Fibroblast of lung (primary cell): ENCODE measurements at regions not wholly inside any gene's neighbourhood (a gene's known extent, or its start where the extent isn't known, plus 50 kb on each side); places are given as distances from the start of the nearest gene placed in this dataset.

Source experiments
- DNase-seq, 2 donors: peaks; one replicate each; pipeline versions ENCODE4 v3.0.0 to v3.0.0-alpha.2; 2010; ENCODE audit warnings: low read depth in 2 of 2
- H2AFZ ChIP-seq: 2 replicates; pipeline ENCODE4 v1.5.1; 2012; ENCODE audit warnings: low read length, control low read depth, inconsistent platforms
- H3K27ac ChIP-seq: 2 replicates; pipeline ENCODE4 v1.5.1; 2011; ENCODE audit warnings: low read length, control low read depth; ENCODE audit not compliant: insufficient read depth
- H3K27me3 ChIP-seq: 2 replicates; pipeline ENCODE4 v1.5.1; 2011; ENCODE audit warnings: mild to moderate bottlenecking, low read length; ENCODE audit not compliant: control insufficient read depth, insufficient read depth
- H3K36me3 ChIP-seq: 2 replicates; pipeline ENCODE4 v1.5.1; 2011; ENCODE audit warnings: low read length; ENCODE audit not compliant: control insufficient read depth, insufficient read depth
- H3K4me1 ChIP-seq: 2 replicates; pipeline ENCODE4 v1.5.1; 2011; ENCODE audit warnings: low read length; ENCODE audit not compliant: control insufficient read depth, insufficient read depth; ENCODE audit errors: extremely low read depth
- H3K4me2 ChIP-seq: 2 replicates; pipeline ENCODE4 v1.5.1; 2011; ENCODE audit warnings: low read length, control low read depth; ENCODE audit not compliant: insufficient read depth; ENCODE audit errors: extremely low read depth
- H3K4me3 ChIP-seq, 4 experiments: fragments of 200-600 bp in 1 of 4; sonication (generic) in 1 of 4; replicated peaks in 1 of 4; 2 replicates each; pipeline ENCODE4 v1.5.1; 2011 to 2016; ENCODE audit warnings: low read length in 4 of 4, low read depth in 3 of 4, mild to moderate bottlenecking in 3 of 4, control low read depth in 2 of 4, inconsistent platforms in 1 of 4, mixed read lengths in 1 of 4; ENCODE audit not compliant: insufficient read depth in 1 of 4; ENCODE audit errors: control extremely low read depth in 1 of 4
- H3K79me2 ChIP-seq: 2 replicates; pipeline ENCODE4 v1.5.1; 2012; ENCODE audit warnings: mild to moderate bottlenecking, low read length, inconsistent platforms; ENCODE audit not compliant: control insufficient read depth, insufficient read depth
- H3K9ac ChIP-seq: 2 replicates; pipeline ENCODE4 v1.5.1; 2011; ENCODE audit warnings: mild to moderate bottlenecking, low read length, control low read depth; ENCODE audit not compliant: insufficient read depth
- H3K9me3 ChIP-seq: 2 replicates; pipeline ENCODE4 v1.5.1; 2012; ENCODE audit warnings: low read depth, low read length; ENCODE audit not compliant: control insufficient read depth, insufficient read depth
- H4K20me1 ChIP-seq: 2 replicates; pipeline ENCODE4 v1.5.1; 2011; ENCODE audit warnings: low read length; ENCODE audit not compliant: control insufficient read depth, insufficient read depth; ENCODE audit errors: extremely low read depth
- CTCF ChIP-seq, 2 donors: IDR thresholded peaks in 1 of 2; conservative IDR thresholded peaks in 1 of 2; 1 replicate in 1 of 2; 2 replicates in 1 of 2; pipeline ENCODE4 v1.5.1; 2011 to 2012; ENCODE audit warnings: low read length in 2 of 2, control low read depth in 1 of 2, inconsistent platforms in 1 of 2, low read depth in 1 of 2, mild to moderate bottlenecking in 1 of 2
- EZH2 ChIP-seq: IDR thresholded peaks from 2 replicates; pipeline ENCODE4 v1.5.1; 2012; ENCODE audit warnings: low read length, control low read depth, mild to moderate bottlenecking; ENCODE audit errors: missing control alignments

- no peak overlapping the region for H3K4me2 ChIP-seq
- no peaks in the 10 kb centered on the region for H3K9me3 ChIP-seq
- no peak overlapping the region for H2AFZ ChIP-seq
Observed at GRCh38 chr10:130230036-130230435, 93.8 kb downstream of the GLRX3 start.

GRCh38 chr10:130230611-130231010, 94.4 kb downstream of the GLRX3 start:
- Histone ChIP-seq H3K4me1 (no peaks in the 10 kb centered on the region), H3K36me3 (no peaks in the 10 kb centered on the region), H4K20me1 (no peaks in the 10 kb centered on the region), H3K27me3 (no peaks in the 10 kb centered on the region), H3K4me3 (no peak overlapping the region), H3K27ac (no peak overlapping the region), H3K4me2 (no peak overlapping the region), H2AFZ (no peak overlapping the region), H3K79me2 (no peaks in the 10 kb centered on the region), H3K9me3 (no peaks in the 10 kb centered on the region), H3K9ac (no peak overlapping the region)
- TF ChIP-seq CTCF (conservative IDR thresholded peaks at IDR 0.05 in 1 of 2, IDR thresholded peaks at IDR 0.05 in 1 of 2; ENCODE audit: low read depth in 1 of 2, low read length in 2 of 2) (no peak), EZH2 (no peak)
- no peak for DNase-seq

More at GRCh38 chr10:130230036-130230435, 93.8 kb downstream of the GLRX3 start:
- TF ChIP-seq CTCF (conservative IDR thresholded peaks at IDR 0.05 in 1 of 2, IDR thresholded peaks at IDR 0.05 in 1 of 2; ENCODE audit: low read depth in 1 of 2, low read length in 2 of 2) = no peak
- Histone ChIP-seq H3K4me3 (no peak overlapping the region), H3K27me3 (no peaks in the 10 kb centered on the region), H3K79me2 (no peaks in the 10 kb centered on the region), H3K9ac (no peak overlapping the region), H3K36me3 (no peaks in the 10 kb centered on the region), H3K27ac (no peak overlapping the region), H3K4me1 (no peaks in the 10 kb centered on the region), H4K20me1 (no peaks in the 10 kb centered on the region)
- no peak for DNase-seq

GRCh38 chr10:130231251-130231741, 95.1 kb downstream of the GLRX3 start:
- Histone ChIP-seq H3K27ac (no peak overlapping the region), H3K4me3 (no peak overlapping the region), H2AFZ (no peak overlapping the region), H3K9me3 (no peaks in the 10 kb centered on the region), H4K20me1 (no peaks in the 10 kb centered on the region), H3K4me1 (no peaks in the 10 kb centered on the region), H3K27me3 (no peaks in the 10 kb centered on the region), H3K36me3 (no peaks in the 10 kb centered on the region), H3K4me2 (no peak overlapping the region), H3K9ac (no peak overlapping the region), H3K79me2 (no peaks in the 10 kb centered on the region)
- DNase-seq = no peak
- no peak for TF ChIP-seq CTCF (conservative IDR thresholded peaks at IDR 0.05 in 1 of 2, IDR thresholded peaks at IDR 0.05 in 1 of 2; ENCODE audit: low read depth in 1 of 2, low read length in 2 of 2)
- TF ChIP-seq EZH2 = no peak
